ENCODE measurements at regions not wholly inside any gene's neighbourhood (a gene's known extent, or its start where the extent isn't known, plus 50 kb on each side); places are given as distances from the start of the nearest gene placed in this dataset.

GRCh38 chr10:35716776-35717175 is 74.7 kb upstream of the FZD8 start:
- Histone ChIP-seq H3K79me2 (ENCODE audit: insufficient read depth, low read length) (no peaks in the 10 kb centered on the region), H4K20me1 (ENCODE audit: insufficient read depth, low read length) (no peaks in the 10 kb centered on the region), H3K36me3 (replicated peaks in 1 of 2; ENCODE audit: control insufficient read depth in 1 of 2, insufficient read depth in 2 of 2, low read length in 2 of 2) (no peaks in the 10 kb centered on the region), H3K4me1 (ENCODE audit: control insufficient read depth in 1 of 2, insufficient read depth in 2 of 2, low read length in 2 of 2) (no peaks in the 10 kb centered on the region), H3K9me3 (replicated peaks in 1 of 2; ENCODE audit: control insufficient read depth in 1 of 2, insufficient read depth in 1 of 2, low read length in 2 of 2) (peaks cover 0 to 5% of the 10 kb centered on the region in 2 donors), H3K4me3 (replicated peaks in 1 of 3; ENCODE audit: low read depth in 2 of 3, low read length in 3 of 3) (no peak overlapping the region), H2AFZ (ENCODE audit: insufficient read depth, low read depth, low read length, poor library complexity, severe bottlenecking) (no peak overlapping the region), H3K27ac (ENCODE audit: low read depth in 1 of 2, low read length in 2 of 2) (no peak overlapping the region), H3K4me2 (replicated peaks; ENCODE audit: extremely low read depth, low read length, poor library complexity, severe bottlenecking) (no peak overlapping the region), H3K9ac (ENCODE audit: insufficient read depth, low read length, poor library complexity, severe bottlenecking) (no peak overlapping the region), H3K27me3 (ENCODE audit: control insufficient read depth in 2 of 2, insufficient read depth in 2 of 2, low read length in 2 of 2) (no peaks in the 10 kb centered on the region)
- Mint-ChIP-seq H3K36me3 (no peaks in the 10 kb centered on the region), H3K27me3 (ENCODE audit: low read depth in 3 of 3) (peaks cover 0 to 1% (median 1%) of the 10 kb centered on the region in 3 donors), H3K4me1 (no peaks in the 10 kb centered on the region), H3K4me3 (no peak overlapping the region), H3K27ac (no peak overlapping the region), H3K9me3 (peaks cover 0 to 14% (median 3%) of the 10 kb centered on the region in 7 donors)
- no CpG with 5 or more reads among the region's 1 CpG for WGBS (ENCODE audit: insufficient coverage)
- TF ChIP-seq, protein P1, sequence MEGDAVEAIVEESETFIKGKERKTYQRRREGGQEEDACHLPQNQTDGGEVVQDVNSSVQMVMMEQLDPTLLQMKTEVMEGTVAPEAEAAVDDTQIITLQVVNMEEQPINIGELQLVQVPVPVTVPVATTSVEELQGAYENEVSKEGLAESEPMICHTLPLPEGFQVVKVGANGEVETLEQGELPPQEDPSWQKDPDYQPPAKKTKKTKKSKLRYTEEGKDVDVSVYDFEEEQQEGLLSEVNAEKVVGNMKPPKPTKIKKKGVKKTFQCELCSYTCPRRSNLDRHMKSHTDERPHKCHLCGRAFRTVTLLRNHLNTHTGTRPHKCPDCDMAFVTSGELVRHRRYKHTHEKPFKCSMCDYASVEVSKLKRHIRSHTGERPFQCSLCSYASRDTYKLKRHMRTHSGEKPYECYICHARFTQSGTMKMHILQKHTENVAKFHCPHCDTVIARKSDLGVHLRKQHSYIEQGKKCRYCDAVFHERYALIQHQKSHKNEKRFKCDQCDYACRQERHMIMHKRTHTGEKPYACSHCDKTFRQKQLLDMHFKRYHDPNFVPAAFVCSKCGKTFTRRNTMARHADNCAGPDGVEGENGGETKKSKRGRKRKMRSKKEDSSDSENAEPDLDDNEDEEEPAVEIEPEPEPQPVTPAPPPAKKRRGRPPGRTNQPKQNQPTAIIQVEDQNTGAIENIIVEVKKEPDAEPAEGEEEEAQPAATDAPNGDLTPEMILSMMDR (IDR thresholded peaks at IDR 0.05): no peak
- DNase-seq: no peak
- intact Hi-C loops (cut with micrococcal nuclease): no loop called here

GRCh38 chr10:35712486-35712885 is 70.4 kb upstream of the FZD8 start:
- Histone ChIP-seq H3K9ac (ENCODE audit: insufficient read depth, low read length, poor library complexity, severe bottlenecking) (no peak overlapping the region), H3K4me2 (replicated peaks; ENCODE audit: extremely low read depth, low read length, poor library complexity, severe bottlenecking) (no peak overlapping the region), H3K4me3 (replicated peaks in 1 of 3; ENCODE audit: low read depth in 2 of 3, low read length in 3 of 3) (no peak overlapping the region), H3K4me1 (ENCODE audit: control insufficient read depth in 1 of 2, insufficient read depth in 2 of 2, low read length in 2 of 2) (no peaks in the 10 kb centered on the region), H4K20me1 (ENCODE audit: insufficient read depth, low read length) (no peaks in the 10 kb centered on the region), H2AFZ (ENCODE audit: insufficient read depth, low read depth, low read length, poor library complexity, severe bottlenecking) (no peak overlapping the region), H3K27ac (ENCODE audit: low read depth in 1 of 2, low read length in 2 of 2) (no peak overlapping the region), H3K9me3 (replicated peaks in 1 of 2; ENCODE audit: control insufficient read depth in 1 of 2, insufficient read depth in 1 of 2, low read length in 2 of 2) (peaks cover 0 to 5% of the 10 kb centered on the region in 2 donors), H3K79me2 (ENCODE audit: insufficient read depth, low read length) (no peaks in the 10 kb centered on the region), H3K27me3 (ENCODE audit: control insufficient read depth in 2 of 2, insufficient read depth in 2 of 2, low read length in 2 of 2) (no peaks in the 10 kb centered on the region), H3K36me3 (replicated peaks in 1 of 2; ENCODE audit: control insufficient read depth in 1 of 2, insufficient read depth in 2 of 2, low read length in 2 of 2) (no peaks in the 10 kb centered on the region)
- Mint-ChIP-seq H3K4me3 (no peak overlapping the region), H3K4me1 (no peaks in the 10 kb centered on the region), H3K27me3 (ENCODE audit: low read depth in 3 of 3) (peaks cover 0 to 1% (median 0%) of the 10 kb centered on the region in 3 donors), H3K9me3 (peaks cover 2 to 18% (median 5%) of the 10 kb centered on the region in 7 donors), H3K36me3 (no peaks in the 10 kb centered on the region), H3K27ac (no peak overlapping the region)
- intact Hi-C loops (cut with micrococcal nuclease): no loop called here
- TF ChIP-seq, protein P1 (IDR thresholded peaks at IDR 0.05): no peak
- DNase-seq: no peak
- WGBS (ENCODE audit: insufficient coverage): no CpG with 5 or more reads among the region's 3 CpGs
